Activated CD4-positive, alpha-beta T cell treated with anti-CD3 and anti-CD28 coated beads for 4 hours (primary cell): ENCODE measurements at regions not wholly inside any gene's neighbourhood (a gene's known extent, or its start where the extent isn't known, plus 50 kb on each side); places are given as distances from the start of the nearest gene placed in this dataset.
"Not testable (repeated sequence)": the region's sequence is repeated elsewhere in the genome, so short reads cannot be mapped to it uniquely, and the experiment has no call there.

Experiments used
- DNase-seq, 2 donors: peaks; one replicate each; pipeline ENCODE4 v3.0.0-alpha.2; 2020

- DNase-seq = peak; percentile 9 to 40
Observed at GRCh38 chr13:78978381-78978998, 319.5 kb upstream of the OBI1 start.

- DNase-seq = no peak
Observed at GRCh38 chr13:78977311-78977710, 318.4 kb upstream of the OBI1 start.

- no peak for DNase-seq
Observed at GRCh38 chr13:78976696-78977095, 317.7 kb upstream of the OBI1 start.

GRCh38 chr13:78972561-78972960 is 313.6 kb upstream of the OBI1 start:
- DNase-seq = no peak

- no peak for DNase-seq
Observed at GRCh38 chr13:78971355-78972025, 312.5 kb upstream of the OBI1 start.

GRCh38 chr13:78960881-78961280 is 301.9 kb upstream of the OBI1 start:
- no peak for DNase-seq

- DNase-seq = no peak
Observed at GRCh38 chr13:78958006-78958405, 299.1 kb upstream of the OBI1 start.

GRCh38 chr13:78940455-78941130 is 281.6 kb upstream of the OBI1 start:
- DNase-seq = no peak

- no peak for DNase-seq
Observed at GRCh38 chr13:78934336-78934735, 275.4 kb upstream of the OBI1 start.

GRCh38 chr13:78915015-78915414 is 256.1 kb upstream of the OBI1 start:
- DNase-seq = no peak

GRCh38 chr13:78913656-78914055 is 254.7 kb upstream of the OBI1 start:
- no peak for DNase-seq

GRCh38 chr13:78910147-78910546 is 251.2 kb upstream of the OBI1 start:
- DNase-seq = no peak

- DNase-seq = no peak
Observed at GRCh38 chr13:78909276-78909675, 250.3 kb upstream of the OBI1 start.

GRCh38 chr13:78907006-78907405 is 248.1 kb upstream of the OBI1 start:
- DNase-seq = no peak

GRCh38 chr13:78897200-78897599 is 238.2 kb upstream of the OBI1 start:
- no peak for DNase-seq

- DNase-seq = no peak
Observed at GRCh38 chr13:78884571-78884970, 225.6 kb upstream of the OBI1 start.

GRCh38 chr13:78881751-78882150 is 222.8 kb upstream of the OBI1 start:
- no peak for DNase-seq

GRCh38 chr13:78881054-78881453 is 222.1 kb upstream of the OBI1 start:
- no peak for DNase-seq

- no peak for DNase-seq
Observed at GRCh38 chr13:78876915-78877549, 218.1 kb upstream of the OBI1 start.

GRCh38 chr13:78875792-78876580 is 217.0 kb upstream of the OBI1 start:
- DNase-seq = no peak

GRCh38 chr13:78868991-78869390 is 210.0 kb upstream of the OBI1 start:
- no peak for DNase-seq

GRCh38 chr13:78867655-78868054 is 208.7 kb upstream of the OBI1 start:
- DNase-seq = no peak

GRCh38 chr13:78866076-78866475 is 207.1 kb upstream of the OBI1 start:
- DNase-seq = not testable (repeated sequence)
